EL (cell line): ENCODE measurements at regions not wholly inside any gene's neighbourhood (a gene's known extent, or its start where the extent isn't known, plus 50 kb on each side); places are given as distances from the start of the nearest gene placed in this dataset.

Experiments used
- DNase-seq: peaks from one replicate; pipeline ENCODE4 v3.0.0-alpha.2; 2016

DNA sequence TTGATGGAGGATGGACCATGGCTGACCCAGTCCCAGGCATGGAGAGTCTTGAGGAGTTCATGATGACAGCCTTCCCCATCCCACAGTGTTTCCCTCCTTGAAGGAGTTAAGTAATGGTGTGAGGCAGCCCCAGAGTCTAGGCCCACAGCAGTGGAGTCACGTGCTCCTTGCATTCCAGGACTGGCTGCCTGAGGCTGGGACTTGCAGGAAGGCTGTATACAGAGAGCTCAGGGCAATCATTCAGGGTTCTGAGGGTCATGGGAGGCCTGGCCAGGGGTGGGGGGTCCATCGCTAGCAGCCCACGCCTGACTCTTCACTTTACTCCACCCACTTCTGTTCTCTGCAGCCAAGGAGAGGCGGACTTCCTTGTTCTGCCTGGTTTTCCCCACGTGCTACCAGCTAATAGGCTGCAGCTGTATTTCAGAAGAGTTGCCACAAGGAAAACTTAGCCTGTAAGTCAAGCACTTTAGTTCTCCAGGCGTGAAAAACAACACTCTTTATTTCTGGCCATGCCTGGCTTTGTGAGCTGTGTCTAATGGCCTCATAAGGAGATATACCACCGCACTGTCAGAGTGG, 272.5 kb downstream of the DHX35 start:
- no peak for DNase-seq

DNA sequence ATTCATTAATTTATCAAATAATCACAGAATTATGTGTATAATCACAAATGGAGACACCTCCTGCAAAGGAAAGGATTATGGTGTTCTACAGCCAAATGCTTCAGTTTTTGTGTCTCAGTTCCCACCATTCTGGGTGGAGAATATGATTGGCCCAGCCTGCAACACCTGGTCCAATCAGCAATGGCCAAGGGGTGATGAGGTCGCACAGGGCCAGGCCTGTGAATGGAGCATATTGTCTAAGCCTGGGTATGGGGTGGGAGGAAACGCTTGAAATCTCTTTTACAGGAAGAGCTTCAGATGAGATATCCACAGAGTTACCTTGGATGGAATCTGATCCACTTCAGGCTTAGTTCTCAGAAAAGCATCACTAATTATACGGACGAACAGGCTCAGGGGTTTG, 271.6 kb downstream of the DHX35 start:
- no peak for DNase-seq

DNA sequence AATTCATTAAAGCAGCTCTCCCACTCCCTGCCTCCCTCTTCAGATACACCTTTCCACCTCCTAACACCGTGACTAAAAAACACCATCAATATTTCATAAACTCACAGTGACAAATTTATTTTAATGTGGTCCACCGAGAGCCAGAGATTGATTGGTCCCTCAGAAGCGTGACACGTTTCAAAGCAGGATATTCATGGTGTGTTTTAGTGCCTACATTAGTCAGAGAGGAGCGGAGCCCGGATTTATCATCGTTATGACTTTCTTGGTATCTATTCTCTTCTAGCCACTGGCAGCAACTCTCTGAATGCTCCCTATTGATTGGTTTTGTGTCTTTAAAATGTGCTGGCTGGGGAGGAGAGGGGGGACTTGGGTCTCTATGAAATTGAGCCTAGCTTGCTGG, 265.3 kb downstream of the DHX35 start:
- no peak for DNase-seq

DNA sequence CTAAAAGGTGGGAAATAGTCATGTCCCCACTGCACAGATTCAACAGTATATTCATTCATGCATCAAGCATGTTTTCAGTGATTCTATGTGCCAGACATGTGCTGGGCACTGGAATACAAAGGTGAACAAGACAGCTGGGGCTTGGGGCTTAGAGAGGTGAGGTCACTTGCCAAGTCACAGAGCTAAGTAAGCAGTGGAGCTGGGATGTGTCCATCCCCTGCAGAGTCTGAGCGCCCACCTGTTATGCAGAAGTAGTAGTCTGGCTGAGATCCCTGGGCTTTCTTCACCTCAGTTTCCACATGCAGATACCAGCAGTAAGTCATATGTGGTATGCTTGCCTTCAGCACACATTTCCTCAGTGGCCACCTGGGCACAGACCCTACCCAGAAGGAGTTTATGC, 263.8 kb downstream of the DHX35 start:
- DNase-seq, result no peak

DNA sequence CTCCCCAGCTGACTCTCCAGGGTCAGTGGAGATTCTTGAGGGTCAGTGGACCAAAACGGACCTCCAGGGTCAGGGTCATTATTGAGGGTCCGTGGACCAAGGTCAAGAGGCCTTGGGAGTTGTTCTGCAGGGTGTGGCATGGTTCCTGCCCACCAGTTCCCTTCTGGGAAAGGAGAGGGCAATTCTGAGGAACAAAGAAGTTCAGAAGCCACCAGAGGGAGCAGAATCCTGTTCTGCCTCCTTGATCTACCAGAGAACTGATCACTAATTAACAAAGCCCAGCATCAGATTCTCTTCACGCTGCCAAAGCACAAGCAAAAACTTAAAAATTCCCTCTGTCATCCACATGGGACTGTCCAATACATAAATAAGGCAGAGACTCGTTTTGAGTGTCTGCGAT, 263.4 kb downstream of the DHX35 start:
- no peak for DNase-seq

DNA sequence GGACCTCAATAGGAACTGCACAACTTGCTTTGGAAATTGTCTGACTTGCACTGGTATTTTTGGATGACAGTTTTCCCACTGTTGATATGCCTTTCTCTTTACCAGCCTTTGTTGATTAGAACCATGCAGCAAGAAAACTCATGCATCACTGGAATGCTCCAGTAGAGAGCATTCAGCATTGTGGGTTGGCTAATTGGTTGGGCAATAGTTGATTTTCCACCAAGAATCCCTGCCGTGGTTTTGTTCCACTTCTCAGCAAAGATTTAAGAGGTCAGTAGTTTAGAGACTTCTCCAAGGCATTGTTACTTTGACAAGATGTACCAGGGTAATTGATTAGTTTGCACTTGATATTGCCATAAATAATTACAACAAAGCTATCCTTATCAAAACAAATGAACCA, 260.0 kb downstream of the DHX35 start:
- no peak for DNase-seq

DNA sequence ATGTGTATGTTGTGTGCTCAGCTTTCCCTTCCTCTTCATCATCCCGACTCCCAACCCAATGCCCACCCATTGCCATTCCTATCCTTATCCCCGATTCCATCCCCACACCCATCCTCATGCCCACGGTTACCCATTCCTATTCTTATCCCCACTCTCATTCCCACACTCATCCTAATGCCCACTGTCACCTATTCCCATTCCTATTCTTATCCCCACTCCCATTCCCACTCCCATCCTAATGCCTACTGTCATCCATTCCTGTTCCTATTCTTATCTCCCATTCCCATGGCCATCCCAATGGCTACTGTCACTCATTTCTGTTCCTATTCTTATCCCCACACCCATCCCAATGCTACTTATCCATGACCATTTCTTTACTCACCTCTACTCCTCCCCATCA, 254.1 kb downstream of the DHX35 start:
- DNase-seq, result no peak

DNA sequence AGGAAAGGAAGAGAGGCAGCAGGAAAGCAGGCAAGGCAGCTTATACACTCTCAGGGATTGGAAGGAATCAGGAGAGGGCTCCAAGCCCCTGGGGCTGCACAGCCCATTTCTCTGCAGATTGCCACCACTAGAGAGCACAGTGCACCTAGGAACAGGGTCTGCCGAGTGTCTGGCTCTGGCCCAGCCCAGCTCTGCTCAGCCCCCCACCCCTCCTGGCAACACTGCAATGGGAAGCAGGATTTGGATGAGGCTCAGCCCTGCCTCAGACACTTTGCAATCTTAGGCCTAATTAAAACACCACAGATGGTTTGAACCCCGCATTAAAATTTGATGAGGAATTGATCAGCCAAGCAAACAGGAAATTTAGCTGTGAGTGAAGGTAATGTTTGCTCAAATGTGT, 252.7 kb downstream of the DHX35 start:
- no peak for DNase-seq

DNA sequence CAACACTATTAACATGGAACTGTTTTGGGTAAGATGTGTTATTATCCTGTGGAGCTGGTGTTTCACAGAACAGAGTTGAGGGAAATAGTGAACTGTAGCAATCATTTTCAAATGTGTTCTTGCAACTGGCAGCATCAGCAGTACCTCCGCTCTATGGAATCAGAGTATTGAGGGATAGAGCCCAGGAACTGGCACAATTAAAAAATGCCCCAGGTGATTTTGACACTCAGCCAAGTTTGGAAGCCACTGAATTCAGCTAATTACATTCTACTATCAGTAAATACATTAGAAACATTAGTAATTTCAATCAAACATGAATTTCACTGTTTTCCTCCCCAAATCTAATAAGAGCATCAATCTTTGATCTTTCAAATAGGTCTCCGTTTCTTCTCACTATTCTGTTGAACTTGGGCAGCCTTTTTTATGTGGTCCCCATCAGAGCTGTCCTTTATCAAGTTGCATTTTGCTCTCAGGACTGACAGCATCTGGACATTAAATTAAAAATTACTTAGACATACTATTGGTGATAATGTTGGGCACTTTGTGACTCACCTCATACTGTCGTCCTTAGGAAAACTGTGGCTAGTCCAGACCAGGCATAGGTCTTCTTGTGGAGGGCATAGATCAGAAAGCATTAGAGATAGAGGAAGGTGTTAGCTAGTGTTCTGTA, 251.5 kb downstream of the DHX35 start:
- DNase-seq, result no peak

DNA sequence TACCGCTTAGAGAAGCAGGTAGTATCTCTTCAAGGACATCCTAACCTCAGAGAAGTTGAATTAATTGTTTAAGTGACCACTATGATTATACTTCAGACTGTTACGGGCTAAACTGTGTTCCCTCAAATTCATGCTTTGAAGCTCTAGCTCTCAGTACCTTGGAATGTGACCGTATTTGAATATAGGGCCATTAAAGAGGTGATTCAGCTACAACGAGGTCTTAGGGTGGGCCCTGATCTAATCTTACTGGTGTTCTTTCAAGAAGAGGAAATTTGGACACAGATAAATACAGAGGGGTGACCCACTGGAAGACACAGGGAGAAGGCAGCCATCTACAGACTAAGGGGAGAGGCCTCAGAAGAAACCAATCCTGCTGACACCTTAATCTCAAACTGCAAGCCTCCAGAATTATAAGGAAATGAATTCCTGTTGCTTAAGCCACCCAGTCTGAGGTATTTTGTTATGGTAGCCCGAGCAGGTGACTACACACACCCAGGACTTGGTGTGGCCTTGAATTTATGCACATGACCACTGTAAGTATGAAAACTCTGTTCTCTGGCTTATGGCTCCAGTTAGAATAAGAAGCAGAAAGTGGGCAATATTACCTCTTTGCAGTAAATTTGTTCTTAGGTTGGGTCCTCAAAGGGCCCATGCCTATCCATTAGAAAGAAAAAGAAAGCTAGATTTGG, 249.1 kb downstream of the DHX35 start:
- no peak for DNase-seq

DNA sequence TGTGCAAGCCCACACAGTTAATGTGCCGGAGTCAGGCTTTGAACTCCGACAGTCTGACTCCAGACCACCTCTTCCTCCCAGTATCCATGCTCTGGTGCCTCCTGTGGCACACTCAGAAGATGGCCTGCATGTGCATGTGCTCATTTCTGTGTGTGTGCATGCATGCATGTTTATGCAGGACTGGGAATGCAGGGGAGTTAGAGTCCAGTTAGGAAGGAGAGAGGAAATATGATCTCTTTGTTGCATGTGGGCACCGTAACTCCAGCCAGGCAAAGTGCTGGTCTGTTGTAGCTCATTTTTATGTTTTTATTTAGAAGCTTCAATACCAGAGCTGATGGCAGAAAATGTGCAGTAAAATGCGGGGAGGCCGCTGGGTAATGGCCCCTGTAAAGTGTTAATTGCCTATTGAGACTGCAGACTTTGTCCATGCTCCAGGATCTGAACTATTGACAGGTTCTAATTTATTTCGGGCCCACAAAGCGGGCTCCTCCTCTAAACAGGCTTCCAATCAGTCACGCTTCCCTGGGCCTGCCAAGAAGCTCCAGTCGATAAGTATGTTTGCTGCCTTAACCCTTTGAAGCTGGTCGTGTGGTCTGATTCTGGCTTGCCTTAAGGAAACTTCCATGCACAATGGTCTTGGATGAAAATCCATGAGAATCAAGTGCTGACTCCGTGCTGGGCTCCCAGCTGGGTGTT, 248.3 kb downstream of the DHX35 start:
- no peak for DNase-seq

DNA sequence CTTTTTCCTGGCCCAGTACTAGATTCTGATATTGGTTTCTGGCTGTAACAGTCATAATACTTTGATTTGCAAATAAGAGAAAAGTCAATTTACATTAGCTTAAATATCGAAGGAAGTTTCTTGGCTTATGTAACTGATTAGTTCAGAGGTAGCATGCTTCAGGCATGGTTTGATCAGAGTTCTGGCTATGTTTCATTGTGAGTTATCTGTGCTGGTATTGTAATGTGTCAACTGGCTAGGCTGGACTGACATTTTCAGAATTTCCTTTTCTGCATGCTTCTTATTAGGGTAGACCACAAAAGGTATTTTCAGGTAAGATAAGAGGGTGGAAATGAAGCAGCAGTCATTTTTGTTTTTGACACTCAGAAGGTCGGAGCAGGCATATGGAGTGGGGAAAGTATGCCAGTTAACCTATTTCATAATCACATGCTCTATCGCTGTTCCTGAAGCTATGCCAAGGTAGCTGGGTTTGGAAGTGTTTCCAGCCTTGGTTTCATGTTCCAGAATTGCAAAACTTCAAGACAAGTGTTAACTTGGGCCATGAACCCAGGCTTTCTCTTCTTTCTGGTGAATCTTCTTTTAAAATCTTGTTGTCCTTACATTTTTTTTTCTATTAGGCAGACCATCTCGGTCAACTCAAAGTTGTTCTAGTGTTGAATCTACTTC, 244.9 kb downstream of the DHX35 start:
- no peak for DNase-seq

DNA sequence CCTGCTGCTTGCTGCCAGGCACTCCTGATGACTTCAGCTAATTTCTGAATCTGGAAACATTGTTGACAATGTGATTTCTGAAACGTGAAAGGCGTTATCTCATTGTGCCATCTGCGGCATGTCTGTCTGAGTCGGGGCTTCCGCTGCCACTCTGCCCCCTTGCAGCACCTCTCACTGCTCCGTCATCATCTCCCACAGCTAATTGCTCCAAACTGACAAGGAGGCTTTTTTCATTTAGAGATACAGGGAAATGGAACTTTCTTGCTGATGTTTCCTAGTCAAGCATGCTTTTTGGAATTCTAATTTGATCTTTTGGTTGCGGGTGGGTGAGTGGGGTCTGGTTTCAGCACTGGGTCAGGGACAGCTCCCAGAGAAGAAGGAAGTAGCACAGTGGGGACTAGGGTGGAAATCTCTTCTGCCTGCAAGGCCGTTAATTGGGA, 233.5 kb downstream of the DHX35 start:
- DNase-seq, result no peak

DNA sequence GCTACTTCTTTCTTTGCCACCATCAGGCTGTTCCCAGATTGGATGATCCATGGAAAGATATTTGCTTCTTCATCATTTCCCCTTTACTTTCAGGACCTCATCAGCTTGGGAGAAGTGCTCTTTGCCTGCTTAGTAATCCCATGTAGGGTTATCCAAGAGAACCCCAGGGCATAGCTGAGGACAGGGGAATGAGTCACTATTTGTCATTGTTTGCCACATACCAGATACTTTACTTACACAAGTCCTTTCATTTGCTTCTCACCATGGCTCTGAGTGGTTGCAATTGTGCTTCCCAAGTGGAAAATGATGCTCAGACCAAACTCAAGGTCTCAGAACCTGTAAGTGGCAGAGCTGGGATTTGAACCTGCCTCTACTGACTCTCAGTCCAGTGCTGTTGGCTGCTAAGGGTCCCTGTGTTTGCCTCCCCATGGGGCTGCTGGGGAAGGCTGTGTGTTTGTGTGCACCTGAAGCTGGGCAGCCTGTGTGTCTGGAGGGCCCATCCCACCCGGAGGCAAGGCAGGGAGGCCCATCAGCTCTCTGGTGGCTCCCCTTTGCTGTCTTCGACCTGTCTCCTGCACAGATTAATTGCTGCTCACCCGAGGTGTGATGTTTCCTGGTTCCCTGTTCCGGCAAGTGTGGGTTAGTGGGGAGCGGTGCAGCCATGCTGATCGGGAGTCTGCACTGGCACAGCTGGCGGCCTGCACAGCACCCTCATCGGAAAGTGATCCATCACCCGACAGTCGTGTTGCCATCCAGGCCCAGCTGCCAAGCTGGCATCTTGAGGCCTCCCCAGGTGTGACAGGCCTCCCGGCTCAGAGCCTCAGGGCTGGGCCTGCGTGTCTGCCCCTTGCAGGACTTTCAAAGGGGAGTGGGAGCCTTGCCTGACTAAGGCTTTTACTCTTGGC, 228.8 kb downstream of the DHX35 start:
- peak; percentile 78 for DNase-seq

DNA sequence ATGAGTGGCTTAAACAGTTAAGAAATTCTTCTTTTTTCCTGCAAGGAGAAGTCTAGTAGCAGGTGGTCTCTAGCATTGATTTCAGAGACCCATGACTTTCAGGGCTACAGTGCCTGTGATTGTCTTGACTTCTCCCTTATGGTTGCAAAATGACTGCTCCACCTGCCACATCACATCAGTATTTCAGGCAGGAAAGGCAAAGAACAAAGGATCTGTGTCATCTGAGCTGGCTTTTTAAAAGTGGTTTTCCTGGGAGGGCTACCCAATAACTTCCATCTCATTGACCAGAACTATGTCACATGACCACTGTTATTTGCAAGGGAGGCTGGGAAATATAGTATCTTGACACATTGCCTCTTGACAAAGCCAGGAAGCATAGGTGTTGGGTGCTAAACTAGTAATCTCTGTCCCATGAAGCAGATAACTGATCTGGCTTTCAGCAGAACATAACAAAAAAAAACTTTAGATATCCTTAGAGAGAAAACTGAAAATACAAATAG, 226.2 kb downstream of the DHX35 start:
- no peak for DNase-seq

DNA sequence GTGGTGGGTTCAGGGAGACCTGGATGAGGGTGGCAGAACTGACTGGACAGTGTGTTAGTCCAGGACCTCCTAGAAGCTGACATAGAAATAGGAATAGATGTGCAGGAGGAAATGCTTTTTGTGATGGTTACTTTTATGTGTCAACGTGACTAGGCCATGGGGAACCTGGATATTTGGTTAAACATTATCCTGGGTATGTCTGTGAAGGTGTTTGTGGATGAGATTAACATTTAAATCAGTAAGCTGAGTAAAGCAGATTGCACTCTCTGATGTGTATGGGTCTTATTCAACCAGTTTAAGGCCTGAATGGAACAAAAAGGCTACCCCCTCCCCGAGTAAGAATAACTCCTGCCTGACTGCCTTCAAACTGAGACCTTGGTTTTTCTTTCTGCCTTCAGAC, 219.3 kb downstream of the DHX35 start:
- no peak for DNase-seq

DNA sequence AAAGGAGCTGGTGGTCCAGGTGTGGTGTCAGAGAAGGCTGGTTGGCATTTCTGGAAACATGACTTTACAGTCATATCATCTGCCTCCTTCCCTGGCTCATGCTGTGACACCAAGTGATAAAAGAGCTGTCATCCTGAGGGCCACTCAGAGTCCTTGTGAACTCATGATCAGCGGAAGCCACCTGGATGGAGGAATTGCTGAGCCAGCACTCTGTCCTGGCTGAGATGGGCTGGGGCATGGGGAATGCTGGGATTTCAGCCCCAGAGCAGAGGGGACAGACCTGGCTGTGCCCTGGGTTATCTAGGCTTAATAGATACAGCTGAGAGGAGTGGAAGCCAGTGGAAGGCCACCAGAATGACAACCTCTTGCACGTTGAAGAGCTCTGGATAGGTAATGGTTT, 214.3 kb downstream of the DHX35 start:
- DNase-seq, result no peak

DNA sequence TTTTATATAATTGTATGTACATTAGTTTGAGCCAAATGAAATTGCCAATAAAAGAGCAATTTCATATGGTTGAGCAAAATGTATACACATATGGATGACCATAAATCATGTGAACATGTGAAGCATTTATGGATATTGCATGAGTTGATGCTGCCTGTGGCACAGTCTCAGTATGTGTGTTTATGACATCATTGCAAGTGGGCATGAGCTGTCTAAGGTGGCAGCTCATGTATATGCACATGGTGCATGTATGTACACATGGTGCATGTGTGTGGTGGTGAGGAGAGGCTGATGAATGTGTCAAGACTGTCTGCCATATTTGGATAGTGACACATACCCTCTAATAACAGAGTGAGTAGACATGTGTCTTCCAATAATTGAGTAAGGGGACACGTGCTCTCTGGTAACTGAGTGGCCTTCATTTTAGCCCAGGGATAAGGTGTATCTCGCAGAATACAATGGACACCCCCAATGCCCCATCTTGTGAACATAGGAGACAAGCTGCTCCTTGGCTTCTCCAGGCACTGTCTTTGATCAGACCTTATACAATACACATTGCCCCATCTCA, 208.8 kb downstream of the DHX35 start:
- DNase-seq, result no peak

DNA sequence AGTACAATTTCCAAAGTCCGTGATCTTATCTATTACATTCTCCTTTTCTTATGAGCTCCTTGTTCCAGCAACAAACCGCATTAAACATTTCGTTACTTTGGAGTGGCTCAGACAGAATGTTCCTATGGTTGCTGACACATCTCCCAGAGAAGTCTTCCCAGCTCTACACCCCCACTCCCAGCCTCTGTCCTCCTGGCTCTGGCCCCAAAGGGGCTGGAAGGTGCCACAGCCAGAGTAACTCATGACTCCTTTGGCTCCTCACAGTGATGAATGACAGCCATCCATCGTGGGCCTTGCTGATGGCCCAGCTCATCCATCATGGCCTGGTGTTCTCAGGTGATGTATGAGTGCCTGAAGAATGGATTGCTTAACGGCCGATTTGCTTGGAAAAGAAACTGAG, 203.0 kb downstream of the DHX35 start:
- no peak for DNase-seq

DNA sequence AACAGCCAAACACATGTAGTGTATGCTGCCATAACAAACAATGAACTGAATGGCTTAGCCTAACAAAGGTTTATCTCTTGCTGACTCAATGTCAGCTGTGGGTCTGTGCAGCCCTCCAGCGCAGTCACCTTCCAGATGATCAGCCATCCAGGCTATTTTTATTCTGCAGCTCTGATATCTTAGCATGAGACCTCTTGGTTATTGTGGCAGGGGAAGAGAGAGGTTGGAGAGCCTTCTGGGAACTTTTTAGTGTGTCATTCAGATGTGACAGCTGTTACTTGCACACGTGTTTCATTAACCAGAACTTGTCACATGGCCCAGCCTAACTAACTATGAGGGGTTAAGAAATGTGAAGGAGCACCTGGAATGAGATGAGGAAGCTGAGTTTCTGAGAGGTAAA, 202.5 kb downstream of the DHX35 start:
- no peak for DNase-seq

DNA sequence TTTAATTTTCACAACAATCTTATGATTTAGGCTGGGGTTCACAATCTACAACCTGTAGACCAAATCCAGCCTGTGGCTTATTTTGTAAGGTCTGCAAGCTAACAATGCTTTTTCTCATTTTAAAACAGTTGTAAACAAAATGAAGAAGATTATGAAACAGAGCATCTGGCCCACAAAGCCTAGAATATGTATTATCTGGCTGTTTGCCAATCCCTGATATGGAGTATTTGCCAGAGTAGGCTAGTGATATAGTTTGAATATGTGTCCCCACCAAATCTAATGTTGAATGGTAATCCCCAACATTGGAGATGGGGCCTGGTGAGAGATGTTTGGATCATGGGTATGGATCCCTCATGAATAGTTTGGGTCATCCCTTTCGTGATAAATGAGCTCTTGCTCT, 201.8 kb downstream of the DHX35 start:
- DNase-seq, result no peak

DNA sequence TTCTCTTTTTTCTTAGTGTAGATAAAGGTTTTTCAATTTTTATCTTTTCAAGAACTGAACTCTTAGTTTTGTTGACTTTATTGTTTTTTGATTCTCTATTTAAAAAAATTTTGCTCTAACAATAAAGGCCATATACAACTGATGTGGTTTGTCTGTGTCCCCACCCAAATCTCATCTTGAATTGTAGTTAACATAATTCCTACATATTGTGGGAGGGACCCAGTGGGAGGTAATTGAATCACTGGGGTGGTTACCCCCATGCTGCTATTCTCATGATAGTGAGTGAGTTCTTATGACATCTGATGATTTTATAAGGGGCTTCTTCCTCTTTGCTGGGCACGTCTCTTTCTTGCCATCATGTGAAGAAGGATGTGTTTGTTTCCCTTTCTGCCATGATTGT, 199.8 kb downstream of the DHX35 start:
- DNase-seq, result no peak
